HG03432 (cell line): ENCODE measurements at regions not wholly inside any gene's neighbourhood (a gene's known extent, or its start where the extent isn't known, plus 50 kb on each side); places are given as distances from the start of the nearest gene placed in this dataset.

Source experiments
- ATAC-seq: cut with Tn5 transposase; IDR thresholded peaks from one replicate; pipeline ENCODE4 v1.9.1; 2021; ENCODE audit warnings: mild to moderate bottlenecking, moderate library complexity; ENCODE audit not compliant: unreplicated experiment

GRCh38 chr6:132972254-132972653 lies 157.9 kb downstream of the RPS12 start:
- no peak for ATAC-seq

GRCh38 chr6:132972971-132973370 lies 158.6 kb downstream of the RPS12 start:
- no peak for ATAC-seq

- ATAC-seq: no peak
Measured at GRCh38 chr6:132973514-132973993, 159.2 kb downstream of the RPS12 start.

GRCh38 chr6:132974122-132974521 lies 159.8 kb downstream of the RPS12 start:
- no peak for ATAC-seq

- ATAC-seq: no peak
Measured at GRCh38 chr6:132977413-132977812, 163.0 kb downstream of the RPS12 start.

- ATAC-seq: no peak
Measured at GRCh38 chr6:132978685-132979084, 164.3 kb downstream of the RPS12 start.

GRCh38 chr6:132993738-132994137 lies 179.4 kb downstream of the RPS12 start:
- ATAC-seq: no peak

- no peak for ATAC-seq
Measured at GRCh38 chr6:132995009-132995408, 180.6 kb downstream of the RPS12 start.

- no peak for ATAC-seq
Measured at GRCh38 chr6:132995432-132995831, 181.1 kb downstream of the RPS12 start.

- ATAC-seq: no peak
Measured at GRCh38 chr6:132998418-132998817, 184.0 kb downstream of the RPS12 start.

GRCh38 chr6:133001040-133001565 lies 186.7 kb downstream of the RPS12 start:
- ATAC-seq: no peak

GRCh38 chr6:133004304-133004884 lies 190.0 kb downstream of the RPS12 start:
- ATAC-seq: no peak

GRCh38 chr6:133012774-133013173 lies 198.4 kb downstream of the RPS12 start:
- ATAC-seq: no peak

GRCh38 chr6:133016631-133017030 lies 202.3 kb downstream of the RPS12 start:
- ATAC-seq: no peak

GRCh38 chr6:133017581-133017980 lies 203.2 kb downstream of the RPS12 start:
- no peak for ATAC-seq

GRCh38 chr6:133026705-133027104 lies 212.3 kb downstream of the RPS12 start:
- no peak for ATAC-seq

- ATAC-seq: no peak
Measured at GRCh38 chr6:133033263-133033662, 207.9 kb upstream of the EYA4 start.

GRCh38 chr6:133034509-133035206 lies 206.5 kb upstream of the EYA4 start:
- ATAC-seq: no peak

- no peak for ATAC-seq
Measured at GRCh38 chr6:133040094-133040802, 200.9 kb upstream of the EYA4 start.

GRCh38 chr6:133040803-133041419 lies 200.2 kb upstream of the EYA4 start:
- ATAC-seq: no peak

- no peak for ATAC-seq
Measured at GRCh38 chr6:133042550-133043120, 198.5 kb upstream of the EYA4 start.
